Vagina (tissue), 2 donors: ENCODE measurements at regions not wholly inside any gene's neighbourhood (a gene's known extent, or its start where the extent isn't known, plus 50 kb on each side); places are given as distances from the start of the nearest gene placed in this dataset.
"Not testable (repeated sequence)": the region's sequence is repeated elsewhere in the genome, so short reads cannot be mapped to it uniquely, and the experiment has no call there.

Experiments
- DNase-seq, 2 donors: peaks; one replicate each; pipeline ENCODE4 v3.0.0-alpha.2; 2017; ENCODE audit errors: extremely low spot score in 2 of 2
- H3K27ac ChIP-seq: fragments of 200-600 bp; sonication (generic); one replicate; pipeline ENCODE4 v1.5.1; 2019
- H3K27me3 ChIP-seq: fragments of 200-600 bp; sonication (generic); one replicate; pipeline ENCODE4 v1.5.1; 2019
- H3K36me3 ChIP-seq, 2 donors: fragments of 200-600 bp; sonication (generic); one replicate each; pipeline ENCODE4 v1.5.1; 2017 to 2019
- H3K4me1 ChIP-seq: fragments of 200-600 bp; sonication (generic); one replicate; pipeline ENCODE4 v1.5.1; 2019
- H3K4me3 ChIP-seq, 2 donors: fragments of 200-600 bp; sonication (generic); 1 replicate in 1 of 2; 2 replicates in 1 of 2; pipeline ENCODE4 v1.5.1; 2016 to 2019
- H3K9me3 ChIP-seq: fragments of 200-600 bp; sonication (generic); one replicate; pipeline ENCODE4 v1.5.1; 2019
- CTCF ChIP-seq, 3 experiments: fragments of 450-650 bp in 2 of 3; fragments of 200-600 bp in 1 of 3; sonication (generic) in 1 of 3; IDR thresholded peaks; one replicate each; pipeline ENCODE4 v1.5.1; 2017 to 2019; ENCODE audit warnings: antibody characterized with exemption in 3 of 3, mild to moderate bottlenecking in 2 of 3, moderate library complexity in 2 of 3
- POLR2A ChIP-seq, 2 donors: fragments of 450-650 bp; IDR thresholded peaks; one replicate each; pipeline ENCODE4 v1.6.1; 2017; ENCODE audit warnings: antibody characterized with exemption in 2 of 2, mild to moderate bottlenecking in 2 of 2, moderate library complexity in 2 of 2
- POLR2AphosphoS5 ChIP-seq, 2 donors: sonication (generic); formaldehyde crosslinking; IDR thresholded peaks; one replicate each; pipeline ENCODE4 v1.9.0; 2017; ENCODE audit warnings: antibody characterized with exemption in 2 of 2, mild to moderate bottlenecking in 2 of 2, low read depth in 1 of 2; ENCODE audit not compliant: insufficient read depth in 1 of 2
- intact Hi-C: fragments of 100-400 bp; cut with DNase I; formaldehyde crosslinking; loops from one replicate; pipeline ENCODE4 v1.15.1; 2023

GRCh38 chr11:38339835-38340440 lies 1741.9 kb upstream of the RAG2 start:
- Histone ChIP-seq H3K27ac (no peak overlapping the region), H3K4me3 (no peak overlapping the region), H3K9me3 (no peaks in the 10 kb centered on the region), H3K36me3 (no peaks in the 10 kb centered on the region), H3K4me1 (no peaks in the 10 kb centered on the region), H3K27me3 (no peaks in the 10 kb centered on the region)
- TF ChIP-seq CTCF (IDR thresholded peaks at IDR 0.05) (no peak), POLR2AphosphoS5 (IDR thresholded peaks at IDR 0.05; ENCODE audit: insufficient read depth in 1 of 2, low read depth in 1 of 2) (no peak), POLR2A (IDR thresholded peaks at IDR 0.05) (no peak)
- intact Hi-C loops: no loop called here
- no peak for DNase-seq

GRCh38 chr11:38338022-38338421 lies 1740.0 kb upstream of the RAG2 start:
- DNase-seq, H3K4me3 ChIP-seq, H3K4me1 ChIP-seq, H3K27me3 ChIP-seq, H3K9me3 ChIP-seq, H3K36me3 ChIP-seq, intact Hi-C loops, H3K27ac ChIP-seq: not testable (repeated sequence)

- no peak for DNase-seq
- TF ChIP-seq POLR2A (IDR thresholded peaks at IDR 0.05) (no peak), POLR2AphosphoS5 (IDR thresholded peaks at IDR 0.05; ENCODE audit: insufficient read depth in 1 of 2, low read depth in 1 of 2) (no peak), CTCF (IDR thresholded peaks at IDR 0.05) (no peak)
- intact Hi-C loops: no loop called here
- no peak overlapping the region for H3K27ac ChIP-seq
- no peaks in the 10 kb centered on the region for H3K27me3 ChIP-seq
- H3K4me3 ChIP-seq: no peak overlapping the region
- no peaks in the 10 kb centered on the region for H3K9me3 ChIP-seq
- H3K4me1 ChIP-seq: no peaks in the 10 kb centered on the region
- H3K36me3 ChIP-seq: no peaks in the 10 kb centered on the region
Observed at GRCh38 chr11:38332046-38332445, 1734.0 kb upstream of the RAG2 start.

GRCh38 chr11:38330578-38330977 lies 1732.5 kb upstream of the RAG2 start:
- intact Hi-C loops: no loop called here
- Histone ChIP-seq H3K4me3 (no peak overlapping the region), H3K27me3 (no peaks in the 10 kb centered on the region), H3K27ac (no peak overlapping the region), H3K36me3 (no peaks in the 10 kb centered on the region), H3K4me1 (no peaks in the 10 kb centered on the region), H3K9me3 (no peaks in the 10 kb centered on the region)
- TF ChIP-seq POLR2A (IDR thresholded peaks at IDR 0.05): no peak
- TF ChIP-seq POLR2AphosphoS5 (IDR thresholded peaks at IDR 0.05; ENCODE audit: insufficient read depth in 1 of 2, low read depth in 1 of 2): no peak
- TF ChIP-seq CTCF (IDR thresholded peaks at IDR 0.05): no peak
- no peak for DNase-seq

GRCh38 chr11:38323961-38324761 lies 1726.1 kb upstream of the RAG2 start:
- Histone ChIP-seq H3K27me3 (no peaks in the 10 kb centered on the region), H3K36me3 (no peaks in the 10 kb centered on the region), H3K27ac (no peak overlapping the region), H3K4me3 (no peak overlapping the region), H3K9me3 (no peaks in the 10 kb centered on the region), H3K4me1 (no peaks in the 10 kb centered on the region)
- DNase-seq: no peak
- TF ChIP-seq POLR2AphosphoS5 (IDR thresholded peaks at IDR 0.05; ENCODE audit: insufficient read depth in 1 of 2, low read depth in 1 of 2): no peak
- TF ChIP-seq POLR2A (IDR thresholded peaks at IDR 0.05): no peak
- no peak for TF ChIP-seq CTCF (IDR thresholded peaks at IDR 0.05)
- intact Hi-C loops: no loop called here
